ENCODE measurements at regions not wholly inside any gene's neighbourhood (a gene's known extent, or its start where the extent isn't known, plus 50 kb on each side); places are given as distances from the start of the nearest gene placed in this dataset.

DNA sequence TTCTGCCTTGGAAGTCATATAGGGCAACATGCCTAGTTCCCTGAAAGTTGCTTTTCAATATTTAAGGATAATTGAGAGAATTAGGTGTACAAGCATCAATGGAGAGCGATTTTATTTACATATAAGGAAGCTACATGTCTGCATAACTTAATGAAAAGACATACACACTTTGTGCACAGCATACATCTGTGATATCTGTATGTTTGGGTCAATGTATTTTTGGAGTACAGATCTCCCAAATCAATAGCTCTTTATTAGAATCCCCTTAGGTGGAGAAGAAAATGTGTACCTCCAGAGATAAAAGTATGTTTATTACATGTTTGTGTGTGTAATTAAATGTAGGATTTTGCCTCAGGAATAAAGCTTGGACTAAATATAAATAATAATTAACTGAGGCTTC, 373.7 kb upstream of the CCNH start:
- H3K4me1 ChIP-seq, result no peaks in the 10 kb centered on the region
- Mint-ChIP-seq H3K27me3 (ENCODE audit: insufficient read depth, unreplicated experiment) (peaks cover 3% of the 10 kb centered on the region), H3K9me3 (ENCODE audit: unreplicated experiment) (no peaks in the 10 kb centered on the region), H3K4me3 (ENCODE audit: unreplicated experiment) (no peak overlapping the region), H3K27ac (ENCODE audit: unreplicated experiment) (no peak overlapping the region), H3K36me3 (ENCODE audit: insufficient read depth, unreplicated experiment) (no peaks in the 10 kb centered on the region), H3K4me1 (ENCODE audit: low read depth, unreplicated experiment) (no peaks in the 10 kb centered on the region)
- TF ChIP-seq, protein P1, sequence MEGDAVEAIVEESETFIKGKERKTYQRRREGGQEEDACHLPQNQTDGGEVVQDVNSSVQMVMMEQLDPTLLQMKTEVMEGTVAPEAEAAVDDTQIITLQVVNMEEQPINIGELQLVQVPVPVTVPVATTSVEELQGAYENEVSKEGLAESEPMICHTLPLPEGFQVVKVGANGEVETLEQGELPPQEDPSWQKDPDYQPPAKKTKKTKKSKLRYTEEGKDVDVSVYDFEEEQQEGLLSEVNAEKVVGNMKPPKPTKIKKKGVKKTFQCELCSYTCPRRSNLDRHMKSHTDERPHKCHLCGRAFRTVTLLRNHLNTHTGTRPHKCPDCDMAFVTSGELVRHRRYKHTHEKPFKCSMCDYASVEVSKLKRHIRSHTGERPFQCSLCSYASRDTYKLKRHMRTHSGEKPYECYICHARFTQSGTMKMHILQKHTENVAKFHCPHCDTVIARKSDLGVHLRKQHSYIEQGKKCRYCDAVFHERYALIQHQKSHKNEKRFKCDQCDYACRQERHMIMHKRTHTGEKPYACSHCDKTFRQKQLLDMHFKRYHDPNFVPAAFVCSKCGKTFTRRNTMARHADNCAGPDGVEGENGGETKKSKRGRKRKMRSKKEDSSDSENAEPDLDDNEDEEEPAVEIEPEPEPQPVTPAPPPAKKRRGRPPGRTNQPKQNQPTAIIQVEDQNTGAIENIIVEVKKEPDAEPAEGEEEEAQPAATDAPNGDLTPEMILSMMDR (IDR thresholded peaks at IDR 0.05; ENCODE audit: insufficient read depth in 1 of 2, low read depth in 1 of 2, low read length in 1 of 2, severe bottlenecking in 1 of 2, unreplicated experiment in 1 of 2), result no peak
- H3K36me3 ChIP-seq (ENCODE audit: control insufficient read depth, insufficient read depth, low read length), result no peaks in the 10 kb centered on the region
- ChIA-PET CTCF (no interaction called here), POLR2A (no interaction called here)
- no peak for DNase-seq
- no TSS peak for BruUV-seq (replicated peaks)
- H3K27me3 ChIP-seq (replicated peaks; ENCODE audit: control insufficient read depth, insufficient read depth, low read length), result no peaks in the 10 kb centered on the region
- intact Hi-C loops (cut with micrococcal nuclease; ENCODE audit: unreplicated experiment), result no loop called here
- no peak overlapping the region for H3K4me3 ChIP-seq (ENCODE audit: low read depth, low read length)
- H3K9me3 ChIP-seq, result no peaks in the 10 kb centered on the region

DNA sequence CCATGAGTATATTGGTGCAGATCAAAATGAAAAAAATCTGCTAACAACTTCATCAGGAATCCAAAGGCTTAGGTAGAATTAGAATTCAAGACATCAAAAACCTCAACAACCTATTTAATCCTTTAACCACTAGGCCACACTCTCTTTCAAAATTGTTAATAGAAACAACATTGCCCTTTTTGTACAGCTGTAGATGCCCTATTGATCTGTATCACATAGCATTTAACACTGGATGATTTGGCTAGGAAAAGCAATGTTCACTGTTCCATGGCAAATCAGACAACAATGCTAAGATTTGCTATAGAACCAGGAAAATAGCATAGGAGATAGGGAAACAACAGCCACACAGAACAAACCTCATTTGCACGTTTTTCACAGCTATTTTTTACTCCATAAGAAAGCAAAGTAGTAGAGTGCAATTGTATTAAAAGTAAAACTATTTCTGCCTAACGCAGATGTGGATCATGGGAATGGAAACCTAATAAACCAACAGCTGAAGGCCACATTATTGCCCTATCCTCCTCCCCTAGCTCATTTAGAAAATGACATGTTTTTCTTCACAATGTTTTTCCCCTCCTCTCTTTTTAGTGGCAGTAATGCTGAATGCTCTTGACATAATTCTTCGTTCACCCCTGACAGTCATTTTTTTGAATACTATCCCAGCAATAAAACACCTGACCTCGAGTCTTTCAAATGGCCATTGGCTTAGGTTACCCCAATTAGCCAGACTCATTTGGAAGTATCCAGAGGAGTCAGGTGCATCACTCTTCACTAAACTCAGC, 373.0 kb upstream of the CCNH start:
- TF ChIP-seq, protein P1 (IDR thresholded peaks at IDR 0.05; ENCODE audit: insufficient read depth in 1 of 2, low read depth in 1 of 2, low read length in 1 of 2, severe bottlenecking in 1 of 2, unreplicated experiment in 1 of 2), result no peak
- no peak for DNase-seq
- no peaks in the 10 kb centered on the region for H3K36me3 Mint-ChIP-seq (ENCODE audit: insufficient read depth, unreplicated experiment)
- no peak overlapping the region for H3K4me3 Mint-ChIP-seq (ENCODE audit: unreplicated experiment)
- ChIA-PET POLR2A (no interaction called here), CTCF (no interaction called here)
- intact Hi-C loops (cut with micrococcal nuclease; ENCODE audit: unreplicated experiment), result no loop called here
- Histone ChIP-seq H3K4me3 (ENCODE audit: low read depth, low read length) (no peak overlapping the region), H3K27me3 (replicated peaks; ENCODE audit: control insufficient read depth, insufficient read depth, low read length) (no peaks in the 10 kb centered on the region), H3K9me3 (no peaks in the 10 kb centered on the region), H3K36me3 (ENCODE audit: control insufficient read depth, insufficient read depth, low read length) (no peaks in the 10 kb centered on the region), H3K4me1 (no peaks in the 10 kb centered on the region)
- no peak overlapping the region for H3K27ac Mint-ChIP-seq (ENCODE audit: unreplicated experiment)
- peaks cover 3% of the 10 kb centered on the region for H3K27me3 Mint-ChIP-seq (ENCODE audit: insufficient read depth, unreplicated experiment)
- no peaks in the 10 kb centered on the region for H3K9me3 Mint-ChIP-seq (ENCODE audit: unreplicated experiment)
- no peaks in the 10 kb centered on the region for H3K4me1 Mint-ChIP-seq (ENCODE audit: low read depth, unreplicated experiment)
- no TSS peak for BruUV-seq (replicated peaks)

DNA sequence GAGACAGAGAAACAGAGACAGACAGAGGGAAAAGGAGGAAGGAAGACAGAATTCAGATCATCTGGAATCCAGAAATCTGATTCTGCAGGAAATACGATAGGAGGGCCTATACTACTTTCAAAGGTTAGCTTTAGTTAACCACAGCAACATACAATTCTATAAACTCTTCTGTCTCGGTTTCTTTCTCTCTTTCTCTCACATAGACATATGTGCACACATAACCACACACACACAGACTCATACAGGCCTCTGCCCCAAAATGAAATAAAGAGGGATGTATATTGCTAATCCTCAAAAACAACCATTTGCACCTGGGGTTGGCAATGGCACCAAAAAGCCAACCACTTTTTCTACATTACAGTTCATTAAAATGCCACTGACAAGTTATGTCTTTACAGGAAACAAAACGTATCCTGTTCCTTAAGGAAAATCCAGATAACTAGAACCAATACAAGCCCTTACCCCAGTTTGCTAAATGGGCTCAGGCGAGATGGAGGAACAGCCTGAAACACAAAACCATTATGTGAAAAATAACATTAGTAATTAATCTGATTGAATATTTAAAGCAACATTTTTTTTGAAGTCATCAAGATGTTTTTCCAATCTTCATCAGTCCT, 372.3 kb upstream of the CCNH start:
- Mint-ChIP-seq H3K4me3 (ENCODE audit: unreplicated experiment) (no peak overlapping the region), H3K4me1 (ENCODE audit: low read depth, unreplicated experiment) (no peaks in the 10 kb centered on the region), H3K36me3 (ENCODE audit: insufficient read depth, unreplicated experiment) (no peaks in the 10 kb centered on the region), H3K27ac (ENCODE audit: unreplicated experiment) (no peak overlapping the region), H3K9me3 (ENCODE audit: unreplicated experiment) (no peaks in the 10 kb centered on the region), H3K27me3 (ENCODE audit: insufficient read depth, unreplicated experiment) (peaks cover 3% of the 10 kb centered on the region)
- no peak for DNase-seq
- H3K36me3 ChIP-seq (ENCODE audit: control insufficient read depth, insufficient read depth, low read length), result no peaks in the 10 kb centered on the region
- H3K27me3 ChIP-seq (replicated peaks; ENCODE audit: control insufficient read depth, insufficient read depth, low read length), result no peaks in the 10 kb centered on the region
- ChIA-PET POLR2A (no interaction called here), CTCF (interaction anchor here (0.6 kb wide), 1 partner anchor 113 kb away, joined by 3 read pairs; no protein-coding TSS in a partner anchor)
- H3K9me3 ChIP-seq, result no peaks in the 10 kb centered on the region
- intact Hi-C loops (cut with micrococcal nuclease; ENCODE audit: unreplicated experiment), result no loop called here
- TF ChIP-seq, protein P1 (IDR thresholded peaks at IDR 0.05; ENCODE audit: insufficient read depth in 1 of 2, low read depth in 1 of 2, low read length in 1 of 2, severe bottlenecking in 1 of 2, unreplicated experiment in 1 of 2), result no peak
- H3K4me1 ChIP-seq, result no peaks in the 10 kb centered on the region
- no TSS peak for BruUV-seq (replicated peaks)
- no peak overlapping the region for H3K4me3 ChIP-seq (ENCODE audit: low read depth, low read length)
